ENCODE measurements at regions not wholly inside any gene's neighbourhood (a gene's known extent, or its start where the extent isn't known, plus 50 kb on each side); places are given as distances from the start of the nearest gene placed in this dataset.
"Not testable (repeated sequence)": the region's sequence is repeated elsewhere in the genome, so short reads cannot be mapped to it uniquely, and the experiment has no call there.

DNA sequence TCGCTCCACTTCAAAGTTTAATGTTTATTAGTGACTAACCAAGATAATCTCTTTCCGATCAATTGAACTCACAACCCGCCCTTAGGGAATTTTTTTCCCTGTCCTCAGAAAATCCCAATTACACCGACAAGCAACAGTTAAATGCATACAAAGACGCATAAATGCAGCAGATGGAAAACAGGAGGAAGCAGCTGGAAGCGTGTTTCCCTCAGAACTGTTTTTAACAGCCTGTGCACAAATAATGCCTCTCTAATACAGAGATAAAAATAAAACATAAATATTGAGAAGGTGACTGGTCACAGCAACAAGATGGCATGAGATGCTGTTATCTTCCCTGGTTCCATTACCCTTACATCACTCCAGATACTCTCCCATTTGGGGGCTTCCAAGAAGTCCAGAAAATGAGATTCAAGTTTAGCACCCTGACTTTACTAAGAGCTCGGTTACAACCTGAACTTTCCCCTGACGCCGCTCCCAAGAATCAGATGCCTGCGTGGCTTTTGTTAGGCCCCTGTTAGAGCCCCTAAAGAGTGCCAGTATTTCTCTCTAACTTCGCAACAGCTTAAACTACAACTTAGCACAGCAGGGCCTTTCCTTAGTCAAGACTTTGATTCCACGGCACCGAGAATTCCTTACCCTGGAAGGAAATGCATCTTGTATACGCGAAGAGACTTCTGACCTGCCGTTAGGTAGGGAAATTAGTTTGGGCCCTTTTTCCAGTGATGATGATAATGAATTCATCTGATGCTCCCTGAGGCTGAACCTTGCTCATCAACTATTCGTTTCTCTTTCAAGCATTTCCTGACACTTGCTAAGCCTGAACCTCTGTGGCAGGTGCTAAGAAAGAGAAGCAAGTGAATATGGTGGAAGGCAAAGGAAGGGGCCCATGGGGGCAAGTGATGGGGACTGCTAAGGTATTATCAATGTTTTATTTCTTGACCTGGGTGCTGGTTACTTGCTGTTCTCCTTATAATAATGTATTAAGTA is 137.7 kb upstream of the SMYD2 start:
- no peak for DNase-seq (ENCODE audit: low read depth)

DNA sequence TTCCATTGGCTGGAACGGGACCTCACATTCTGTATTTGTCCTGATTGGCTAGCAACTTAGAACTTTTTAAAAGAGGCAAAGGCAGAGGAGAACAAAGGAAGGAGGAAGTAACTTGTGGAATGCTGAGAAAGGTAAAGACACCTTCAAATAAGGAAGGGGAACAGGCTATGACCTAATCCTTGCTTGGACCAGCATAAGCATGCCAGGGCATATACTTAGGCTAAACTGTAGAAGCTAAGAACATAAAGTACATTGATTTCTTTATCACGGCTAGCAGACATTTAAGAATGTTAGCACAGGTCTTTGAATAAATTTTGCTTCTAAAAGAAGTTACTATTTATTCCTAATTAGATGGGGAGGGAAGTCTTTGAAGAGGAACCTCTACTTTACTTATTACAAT is 136.4 kb upstream of the SMYD2 start:
- not testable (repeated sequence) for DNase-seq (ENCODE audit: low read depth)

DNA sequence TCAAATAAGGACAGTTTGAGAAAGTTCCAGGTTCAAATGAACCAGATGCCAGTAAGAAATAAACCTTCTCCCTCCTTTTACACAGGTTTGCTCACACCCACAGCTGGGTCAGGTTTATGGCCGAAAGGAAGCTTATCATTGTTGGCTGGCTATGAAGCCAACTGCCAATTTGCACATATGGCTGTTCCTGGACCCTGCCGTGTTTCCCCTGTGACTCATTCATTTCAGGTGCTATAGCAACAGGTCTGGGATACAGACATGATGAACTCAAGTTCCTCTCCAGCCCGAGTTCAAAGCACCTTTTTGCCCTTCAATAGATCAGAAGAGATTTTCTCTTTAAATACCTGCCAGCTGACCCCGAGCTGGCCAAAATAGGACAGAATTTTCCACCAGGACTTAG is 134.4 kb upstream of the SMYD2 start:
- DNase-seq (ENCODE audit: low read depth), result no peak

DNA sequence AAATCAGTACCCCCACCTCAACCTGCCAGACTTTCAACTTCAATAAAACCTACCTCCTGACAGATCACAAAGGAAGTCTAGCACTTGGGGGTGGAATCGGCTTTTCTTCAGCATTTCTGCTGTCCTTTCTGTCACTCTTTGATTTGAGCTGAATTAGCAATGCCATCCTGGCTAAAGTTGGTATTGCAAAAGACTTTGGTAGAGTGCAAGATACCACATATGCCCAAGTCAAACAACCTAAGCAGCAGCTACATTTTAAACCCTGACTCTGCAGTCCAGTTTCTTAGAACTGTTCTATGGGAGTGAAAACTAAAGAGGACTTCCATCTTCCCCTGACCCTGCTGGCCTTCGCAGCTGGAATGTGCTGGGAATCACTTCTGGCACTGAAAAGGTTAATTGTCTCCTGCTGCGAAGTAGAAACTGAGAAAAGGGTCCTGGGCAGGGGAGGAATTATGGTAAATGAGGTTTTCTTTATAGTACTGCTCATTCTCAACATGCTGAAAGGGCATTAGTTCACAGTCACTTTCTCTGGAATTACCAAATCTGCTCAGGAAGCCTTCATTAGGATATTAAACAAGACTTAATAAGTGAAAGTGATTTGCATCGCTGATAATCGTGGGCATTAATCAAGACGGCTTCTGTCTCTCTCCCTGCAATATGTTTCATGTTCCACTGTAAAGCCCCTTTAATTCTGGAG is 126.2 kb upstream of the SMYD2 start:
- DNase-seq (ENCODE audit: low read depth), result no peak

DNA sequence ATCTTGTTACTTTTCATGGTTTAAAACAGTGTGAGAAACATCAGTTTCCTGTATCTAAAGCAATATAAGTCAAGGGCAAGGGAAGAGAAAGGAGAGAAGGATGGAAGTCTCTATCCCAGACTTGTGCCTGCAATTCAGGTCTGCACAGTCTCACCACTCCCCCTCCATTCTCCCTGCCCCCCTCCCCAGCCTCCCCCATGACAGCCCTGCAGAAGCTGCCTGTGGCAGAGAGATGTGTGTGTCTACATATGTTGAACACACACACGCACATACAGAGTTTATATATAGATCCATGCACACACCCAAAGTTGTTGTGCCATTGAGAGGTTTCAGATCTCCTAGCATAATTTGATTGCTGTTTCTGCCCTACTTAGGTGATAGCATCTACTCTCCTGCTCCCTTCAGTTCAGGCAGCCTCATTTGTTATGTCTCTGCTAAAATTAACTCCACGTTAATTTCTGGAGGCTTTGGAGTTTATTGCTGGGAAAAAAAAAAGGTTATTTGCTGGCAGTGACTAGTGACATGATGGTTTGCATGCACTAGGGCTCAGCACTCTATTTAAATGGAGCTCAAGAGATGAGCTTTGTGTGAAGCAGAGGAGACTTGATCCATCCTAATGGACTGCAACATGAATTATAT is 124.9 kb upstream of the SMYD2 start:
- no peak for DNase-seq (ENCODE audit: low read depth)

DNA sequence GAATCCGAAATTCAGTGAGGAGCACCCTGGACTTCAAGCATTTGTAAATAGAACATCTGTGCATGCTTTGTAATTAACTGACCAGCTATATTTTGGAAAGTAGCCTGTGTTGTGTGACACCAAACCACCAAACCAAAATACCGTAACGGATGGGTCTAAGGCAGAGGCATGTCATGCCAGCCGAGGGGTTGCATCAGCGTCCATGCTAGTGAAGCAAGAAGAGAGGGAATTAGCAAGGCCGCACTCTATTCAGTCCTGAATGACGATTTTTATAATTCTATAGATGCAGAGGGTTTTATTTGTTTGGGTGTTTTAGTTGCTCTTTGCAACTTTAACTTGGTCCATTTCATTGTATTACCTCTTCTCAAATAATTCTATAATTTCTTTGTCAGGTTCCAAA is 116.8 kb upstream of the SMYD2 start:
- DNase-seq (ENCODE audit: low read depth), result no peak

DNA sequence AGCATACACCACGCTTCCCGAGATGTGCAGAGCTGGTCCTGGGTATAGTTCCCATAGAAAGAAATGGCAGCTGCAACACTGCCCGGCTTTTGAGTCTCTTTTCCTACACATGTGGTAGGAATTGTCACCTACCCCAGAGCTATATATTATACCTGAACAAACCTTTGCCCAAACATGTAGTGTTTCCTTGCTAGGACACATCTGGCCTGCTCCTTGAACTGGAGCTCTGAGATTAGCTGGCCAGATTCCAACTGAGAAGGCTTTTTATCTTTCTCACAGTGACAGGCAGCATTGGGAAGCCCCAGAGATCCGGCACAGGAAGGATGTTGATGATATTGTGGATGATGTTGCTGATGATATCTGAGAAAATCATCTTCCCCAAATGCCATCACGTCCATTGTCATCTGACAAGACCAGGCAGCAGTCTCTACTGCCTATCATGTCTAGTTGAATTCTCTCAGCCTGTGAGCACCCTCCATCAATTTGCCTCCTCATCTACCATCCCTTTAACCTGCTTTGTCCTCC is 115.0 kb upstream of the SMYD2 start:
- no peak for DNase-seq (ENCODE audit: low read depth)

DNA sequence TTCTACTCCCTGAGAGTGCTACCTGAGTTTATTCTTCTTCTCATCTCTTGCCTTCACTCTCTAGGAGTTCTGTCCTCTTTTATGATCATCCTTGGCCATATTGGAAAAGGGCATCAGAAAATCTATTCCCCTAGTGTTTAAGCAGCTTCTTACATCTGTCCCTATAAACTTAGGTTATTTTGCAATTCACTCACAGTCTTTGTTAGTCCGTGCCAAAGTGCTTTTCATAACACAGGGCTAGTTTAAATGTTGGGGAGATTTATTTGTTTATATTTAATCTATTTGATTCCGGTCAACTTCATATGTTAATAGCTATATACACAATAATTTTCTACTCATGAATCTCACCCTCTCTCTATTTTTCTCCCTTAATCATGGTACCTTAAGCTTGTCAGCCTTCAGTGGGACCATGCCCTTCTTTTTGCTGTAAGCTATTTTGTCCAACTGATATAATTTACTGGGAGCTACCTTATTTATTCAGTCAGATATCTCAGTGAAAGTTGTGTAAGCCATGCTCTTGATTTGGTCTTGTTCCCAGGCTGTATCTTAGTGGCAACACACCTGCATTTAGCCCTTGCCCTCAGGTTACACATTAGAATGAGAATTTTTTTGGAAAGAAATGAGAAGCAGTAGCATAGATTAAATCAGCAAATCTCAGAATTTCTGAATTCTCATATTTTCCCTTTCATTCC is 106.3 kb upstream of the SMYD2 start:
- no peak for DNase-seq (ENCODE audit: low read depth)

DNA sequence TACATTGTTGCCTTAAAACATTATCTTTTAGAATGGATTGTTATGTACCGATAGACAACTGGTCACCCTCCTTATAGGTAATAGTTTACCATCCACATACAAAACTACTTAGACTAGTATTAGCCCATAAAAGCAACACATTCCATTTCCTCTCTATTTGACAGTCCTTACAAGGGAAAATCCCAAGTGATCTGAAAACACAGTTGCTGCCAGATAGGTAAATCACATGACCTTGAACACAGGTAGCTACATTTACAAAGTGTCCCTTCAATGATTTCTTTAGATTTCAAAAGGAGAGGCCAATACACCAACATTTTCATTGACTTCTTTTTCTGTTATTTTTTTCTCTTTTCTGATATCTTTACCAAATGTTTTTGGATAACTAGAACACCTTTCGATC is 102.9 kb upstream of the SMYD2 start:
- DNase-seq (ENCODE audit: low read depth), result no peak

DNA sequence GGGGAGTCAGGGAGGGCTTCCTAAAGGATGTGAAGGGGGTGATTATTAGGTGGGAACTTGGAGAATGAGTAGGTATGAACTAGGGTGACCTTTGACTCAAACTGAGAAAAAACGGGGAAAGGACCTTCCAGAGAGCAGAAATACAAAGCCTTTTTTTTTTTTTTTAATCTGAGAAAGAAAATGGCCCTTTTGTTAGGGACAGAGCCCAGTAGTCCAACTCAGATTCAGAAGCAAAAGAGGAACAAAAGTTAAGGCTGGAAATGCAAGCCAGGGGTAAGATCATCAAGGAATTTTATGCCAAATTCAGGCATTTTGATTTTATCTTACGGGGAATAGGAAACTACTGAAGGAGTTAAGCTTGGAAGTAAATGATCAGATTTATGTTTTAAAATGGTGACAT is 96.0 kb upstream of the SMYD2 start:
- no peak for DNase-seq (ENCODE audit: low read depth)

DNA sequence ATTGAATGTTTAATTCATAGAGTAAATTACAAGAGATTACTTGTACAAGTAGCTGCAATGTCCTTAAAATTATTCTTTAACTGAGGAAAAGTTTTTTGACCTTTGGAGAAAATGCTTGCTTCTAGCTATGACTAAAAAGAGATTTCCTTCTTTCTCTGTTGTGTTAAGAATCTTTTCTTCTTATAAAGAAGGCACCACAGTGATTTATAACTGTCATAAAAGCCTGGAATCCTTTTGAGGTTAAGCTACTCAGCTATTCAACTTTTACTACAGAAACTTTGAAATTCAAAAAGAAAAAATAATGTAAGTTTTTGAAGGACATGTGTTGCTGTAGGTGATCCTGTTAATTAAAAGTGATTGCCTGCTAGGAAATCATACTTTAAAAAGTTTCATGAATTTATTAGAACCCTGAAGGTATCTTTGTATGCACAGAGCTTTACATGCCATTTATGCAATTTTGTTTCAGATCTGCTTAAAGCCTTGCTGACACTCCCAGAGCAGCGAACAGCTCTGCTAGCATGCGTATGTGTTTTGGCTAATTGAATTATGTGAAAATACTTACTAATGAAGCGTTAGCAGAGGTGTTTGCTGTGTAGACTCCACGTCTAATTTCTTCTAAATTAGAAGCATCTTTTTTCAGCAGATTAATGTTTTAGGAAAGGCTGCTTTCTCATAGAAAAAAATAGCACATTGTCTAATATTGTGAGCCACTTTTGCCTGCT is 94.7 kb upstream of the SMYD2 start:
- no peak for DNase-seq (ENCODE audit: low read depth)

DNA sequence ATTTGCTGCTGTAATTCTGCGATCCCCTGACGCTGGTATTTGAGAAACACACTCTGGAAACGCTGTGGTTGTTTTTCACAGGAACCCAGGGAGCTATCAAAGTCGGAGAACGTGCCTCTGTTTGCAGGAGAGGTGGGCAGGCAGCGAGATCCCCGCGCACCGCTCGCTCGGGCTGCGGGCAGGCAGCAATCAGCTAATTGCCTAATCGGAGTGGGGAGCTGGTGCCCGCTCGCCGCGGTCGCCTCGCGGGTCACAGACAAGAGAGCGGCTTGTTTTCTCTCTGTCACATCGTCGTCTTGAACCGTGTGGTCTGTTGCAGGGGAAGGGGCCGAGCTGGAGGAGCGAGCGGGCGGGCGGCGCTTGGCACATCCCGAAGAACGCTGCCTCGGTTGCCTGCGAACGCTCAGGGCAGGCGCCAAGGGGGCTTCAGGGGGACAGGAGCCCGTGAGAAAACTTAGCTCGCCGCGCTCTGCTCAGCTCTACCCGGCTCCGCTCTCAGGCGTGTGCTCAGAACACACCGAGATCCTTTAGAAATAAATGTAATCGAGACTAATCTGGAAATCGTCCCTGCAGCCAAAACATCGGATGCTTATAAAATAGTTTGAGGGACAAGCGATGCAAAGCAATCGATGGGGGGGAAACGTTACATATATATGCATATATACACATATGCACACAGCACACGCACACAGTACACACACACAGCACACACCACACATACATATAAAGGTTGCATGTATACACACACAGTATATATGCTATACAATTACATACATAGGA is 93.6 kb upstream of the SMYD2 start:
- no peak for DNase-seq (ENCODE audit: low read depth)

DNA sequence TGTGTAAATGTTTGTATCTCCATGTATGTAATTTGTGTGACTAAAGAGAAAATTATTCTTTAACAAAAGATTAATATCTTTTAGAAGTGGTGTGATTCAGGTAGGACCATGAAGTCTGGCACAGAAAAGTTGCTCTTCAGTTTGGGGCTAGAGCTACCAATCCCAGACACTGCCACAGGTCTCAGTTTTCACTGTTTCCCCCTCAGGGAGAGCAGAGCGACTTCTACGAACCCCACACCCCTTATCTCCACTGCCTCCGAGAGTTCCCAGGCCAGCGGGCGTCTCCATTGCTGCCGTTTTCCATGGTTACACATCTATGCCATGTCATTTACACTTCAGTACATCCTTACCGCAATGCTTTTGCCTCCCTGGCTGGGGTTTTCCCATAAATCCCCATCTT is 93.0 kb upstream of the SMYD2 start:
- DNase-seq (ENCODE audit: low read depth), result no peak

DNA sequence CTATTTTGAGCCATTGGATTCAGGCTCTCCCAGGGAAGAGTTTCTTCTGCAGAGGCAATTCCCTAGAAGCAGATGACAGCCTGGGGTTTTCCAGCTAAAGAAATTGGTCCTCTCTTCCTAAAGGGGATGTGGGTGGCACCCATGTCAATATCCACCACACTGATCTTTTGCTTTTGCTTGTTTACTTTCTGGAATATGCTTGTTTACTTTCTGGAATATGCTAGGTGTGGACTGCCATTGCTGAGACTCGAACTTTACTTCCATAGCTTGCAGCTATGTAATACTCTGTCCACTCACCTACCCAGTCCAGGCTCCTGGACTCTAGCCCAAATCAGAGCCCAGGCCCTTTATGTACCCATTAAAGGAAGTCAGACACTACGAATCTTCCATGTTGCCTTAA is 92.1 kb upstream of the SMYD2 start:
- DNase-seq (ENCODE audit: low read depth), result no peak

DNA sequence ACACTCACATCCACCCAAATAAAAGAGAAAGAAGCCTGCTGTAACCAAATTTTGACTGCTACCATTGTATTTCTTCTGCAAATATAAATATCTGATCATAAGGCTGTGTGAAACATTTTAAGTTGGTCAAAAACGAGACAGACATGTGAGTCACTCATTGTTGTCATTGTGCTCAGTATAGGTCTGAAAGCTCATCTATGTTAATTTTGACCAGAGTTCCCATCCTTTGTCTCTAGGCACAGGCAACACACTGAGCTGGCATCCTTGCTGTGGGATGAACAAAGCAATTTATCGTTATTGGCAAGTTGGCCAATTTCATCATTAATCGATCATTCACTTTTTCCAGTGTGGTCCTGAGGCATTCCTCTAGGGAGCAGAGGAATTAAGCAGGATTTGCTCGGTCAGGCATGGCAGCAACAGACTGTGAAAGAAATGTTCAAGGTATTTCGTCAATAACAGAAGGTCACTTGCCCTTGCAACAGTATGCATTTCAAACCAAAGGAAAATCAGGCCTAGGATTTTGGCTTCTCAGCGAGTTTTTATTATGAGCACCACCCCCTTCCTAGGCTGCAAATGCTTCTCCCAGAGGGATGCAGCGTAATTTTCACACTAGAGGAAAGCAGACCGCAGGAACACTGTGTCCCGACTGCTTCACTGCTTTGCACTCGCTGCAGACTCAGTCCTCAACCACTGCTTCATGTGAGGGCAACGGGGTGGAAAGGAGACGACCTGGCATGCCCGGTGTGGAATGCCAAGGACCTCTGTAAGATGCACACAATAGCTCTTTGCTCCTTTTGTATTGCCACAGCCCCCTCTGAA is 87.9 kb upstream of the SMYD2 start:
- no peak for DNase-seq (ENCODE audit: low read depth)

DNA sequence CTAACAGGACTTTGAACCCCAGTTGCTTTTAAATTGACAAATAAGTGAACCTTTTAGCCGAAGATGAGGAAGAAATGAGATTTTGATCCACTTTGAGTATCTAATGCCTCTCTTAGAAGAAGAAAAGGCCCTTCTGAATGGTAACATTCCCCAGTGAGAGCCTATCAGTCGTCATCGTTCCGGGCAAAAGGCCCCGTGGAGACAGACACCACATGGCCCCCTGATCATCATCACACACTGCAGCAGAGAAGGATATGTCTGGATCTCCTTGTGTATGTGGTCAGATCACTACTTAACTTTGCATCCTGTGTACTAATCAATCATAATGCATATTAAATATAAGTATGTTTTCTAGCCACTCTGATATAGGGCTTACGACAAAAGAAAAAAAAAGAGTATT is 87.3 kb upstream of the SMYD2 start:
- no peak for DNase-seq (ENCODE audit: low read depth)

DNA sequence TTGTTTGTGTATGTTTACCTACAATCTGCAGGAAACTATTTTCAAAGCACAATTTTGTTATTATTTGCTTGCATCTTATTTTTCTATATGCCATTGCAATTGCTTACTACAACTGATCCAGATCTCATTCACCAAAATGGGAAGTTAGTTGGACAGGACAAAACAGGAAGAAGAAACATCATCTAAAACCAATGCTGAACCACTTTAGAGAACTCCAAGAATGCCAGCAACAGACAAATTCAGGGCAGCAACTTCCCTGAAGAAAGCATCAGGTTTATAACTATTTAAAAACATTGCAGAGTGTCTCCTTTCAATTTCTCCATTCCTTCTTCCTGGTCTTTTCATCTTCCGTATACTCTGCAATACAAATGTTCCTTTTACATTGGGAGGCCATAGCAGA is 82.4 kb upstream of the SMYD2 start:
- DNase-seq (ENCODE audit: low read depth), result no peak

DNA sequence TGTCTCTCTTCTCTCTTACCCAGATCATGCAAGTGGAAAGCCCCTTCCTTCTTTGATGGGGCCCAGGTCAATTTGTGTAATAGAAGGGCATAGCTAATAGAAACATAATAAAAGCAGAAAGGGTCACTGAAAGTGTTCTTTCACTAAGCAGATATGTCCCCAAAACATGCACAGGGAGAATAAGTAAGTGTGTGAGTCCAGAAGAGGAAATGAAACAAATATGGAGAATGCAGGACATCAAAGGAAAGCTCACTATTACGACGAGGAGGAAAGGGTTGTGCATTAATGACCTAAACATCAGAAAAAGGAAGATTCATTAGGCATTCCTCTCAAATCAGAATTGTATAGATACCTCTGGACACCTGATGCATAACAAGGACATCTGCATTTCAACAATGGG is 81.4 kb upstream of the SMYD2 start:
- DNase-seq (ENCODE audit: low read depth), result no peak

DNA sequence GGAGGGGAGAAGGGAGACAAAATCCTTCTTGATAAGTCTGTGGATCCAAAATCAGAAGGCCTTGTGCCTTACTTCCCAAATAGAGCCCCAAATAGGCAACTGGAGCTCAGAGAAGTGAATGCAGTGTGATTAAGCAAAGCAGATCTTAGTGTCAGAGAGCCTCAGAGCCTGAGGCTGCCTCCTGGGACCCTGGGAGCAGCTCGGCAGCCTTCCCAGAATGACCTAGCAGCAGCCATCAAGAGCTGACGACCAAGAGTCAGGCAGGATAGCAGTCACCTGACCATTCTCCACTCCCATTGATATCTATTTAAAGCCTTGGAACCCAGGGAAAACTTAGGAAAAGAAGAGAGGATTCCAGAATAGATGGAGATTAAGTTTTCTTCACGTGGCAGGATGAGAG is 78.0 kb upstream of the SMYD2 start:
- DNase-seq (ENCODE audit: low read depth), result no peak

DNA sequence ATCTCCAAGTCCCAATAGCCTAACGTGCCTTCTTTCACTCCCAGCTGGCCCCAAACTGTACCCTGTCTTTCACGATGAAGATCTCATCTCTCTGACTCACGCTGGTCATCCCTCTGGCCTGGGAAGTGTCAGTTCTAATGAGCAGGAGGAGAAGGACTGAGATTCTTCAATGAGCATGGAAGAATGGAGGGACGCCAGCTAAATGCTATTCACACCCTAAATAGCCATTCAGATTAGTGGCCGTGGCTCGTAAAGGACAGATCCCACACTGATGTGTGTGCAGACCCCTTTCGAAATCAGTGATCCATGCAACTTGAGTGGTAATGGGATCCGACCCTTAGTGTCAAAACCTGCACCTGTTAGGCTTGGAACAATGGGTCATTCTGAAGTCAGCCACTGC is 75.9 kb upstream of the SMYD2 start:
- no peak for DNase-seq (ENCODE audit: low read depth)

All from stromal cell of bone marrow (primary cell).